GM18526 (cell line): ENCODE measurements at regions not wholly inside any gene's neighbourhood (a gene's known extent, or its start where the extent isn't known, plus 50 kb on each side); places are given as distances from the start of the nearest gene placed in this dataset.

Experiments
- POLR2A ChIP-seq: IDR thresholded peaks from 3 replicates; pipeline ENCODE4 v1.6.1; 2011; ENCODE audit not compliant: insufficient read length; ENCODE audit errors: extremely low read depth

GRCh38 chr4:83213640-83214039 lies 71.0 kb downstream of the COQ2 start:
- TF ChIP-seq POLR2A, result no peak

- peak; percentile 16 for TF ChIP-seq POLR2A
Measured at GRCh38 chr4:83212041-83212851, 72.4 kb downstream of the COQ2 start.

DNA sequence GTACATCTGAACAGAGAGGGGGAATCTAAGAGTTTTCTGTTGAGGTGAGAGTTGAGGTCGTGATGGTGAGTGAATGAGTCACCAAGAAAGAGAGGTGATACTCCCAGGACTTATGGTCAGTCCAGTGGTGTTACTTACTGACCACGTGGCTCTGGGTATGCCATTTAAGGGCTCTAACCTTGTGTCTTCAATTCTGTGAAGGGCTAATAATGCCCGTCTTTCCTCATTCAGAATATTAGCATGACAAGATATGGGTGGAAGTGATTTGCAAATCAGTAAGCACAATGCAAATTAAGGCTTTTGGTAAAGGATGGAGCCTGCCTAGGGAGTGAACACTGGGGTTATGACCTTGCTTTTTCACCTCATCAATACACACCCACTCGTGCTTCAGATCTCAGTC lies 75.2 kb downstream of the COQ2 start:
- TF ChIP-seq POLR2A, result no peak

GRCh38 chr4:83208371-83209365 lies 75.9 kb downstream of the COQ2 start:
- TF ChIP-seq POLR2A, result no peak

- TF ChIP-seq POLR2A, result no peak
Measured at GRCh38 chr4:83207497-83208101, 77.0 kb downstream of the COQ2 start.

GRCh38 chr4:83205760-83206159 lies 78.8 kb downstream of the COQ2 start:
- no peak for TF ChIP-seq POLR2A

DNA sequence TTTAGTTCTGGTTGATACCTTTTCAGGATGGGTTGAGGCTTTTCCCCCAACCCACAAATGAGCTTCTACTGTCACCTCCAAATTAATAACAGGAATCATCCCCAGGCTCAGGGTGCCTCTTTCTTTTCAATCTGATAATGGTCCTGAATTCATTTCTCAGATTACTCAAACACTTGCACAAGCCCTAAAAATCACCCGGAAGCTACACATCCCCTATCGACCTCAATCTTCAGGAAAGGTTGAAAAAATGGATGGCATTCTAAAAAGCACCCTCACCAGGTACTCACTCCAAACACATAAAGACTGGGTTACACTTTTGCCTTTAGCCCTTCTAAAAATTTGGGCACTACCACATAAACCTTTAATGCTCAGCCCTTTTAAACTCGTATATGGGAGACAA lies 79.9 kb downstream of the COQ2 start:
- no peak for TF ChIP-seq POLR2A

DNA sequence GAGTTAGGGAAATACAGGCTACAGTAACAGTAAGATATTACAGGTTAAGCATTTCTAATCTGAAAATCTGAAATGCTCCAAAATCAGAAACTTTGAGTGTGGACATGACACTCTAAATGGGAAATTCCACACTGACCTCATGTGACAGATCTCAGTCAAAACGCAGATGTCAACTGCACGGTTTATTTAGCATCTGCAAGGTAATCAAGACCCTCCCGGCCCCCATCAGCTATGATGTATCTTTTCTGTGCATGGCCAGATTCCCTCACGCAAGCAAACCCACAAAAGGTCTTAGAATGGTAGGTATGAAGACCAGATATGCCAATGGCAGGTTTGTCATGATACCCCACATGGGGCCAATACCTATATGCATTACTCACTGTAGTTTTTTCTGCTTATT lies 82.8 kb downstream of the COQ2 start:
- no peak for TF ChIP-seq POLR2A

DNA sequence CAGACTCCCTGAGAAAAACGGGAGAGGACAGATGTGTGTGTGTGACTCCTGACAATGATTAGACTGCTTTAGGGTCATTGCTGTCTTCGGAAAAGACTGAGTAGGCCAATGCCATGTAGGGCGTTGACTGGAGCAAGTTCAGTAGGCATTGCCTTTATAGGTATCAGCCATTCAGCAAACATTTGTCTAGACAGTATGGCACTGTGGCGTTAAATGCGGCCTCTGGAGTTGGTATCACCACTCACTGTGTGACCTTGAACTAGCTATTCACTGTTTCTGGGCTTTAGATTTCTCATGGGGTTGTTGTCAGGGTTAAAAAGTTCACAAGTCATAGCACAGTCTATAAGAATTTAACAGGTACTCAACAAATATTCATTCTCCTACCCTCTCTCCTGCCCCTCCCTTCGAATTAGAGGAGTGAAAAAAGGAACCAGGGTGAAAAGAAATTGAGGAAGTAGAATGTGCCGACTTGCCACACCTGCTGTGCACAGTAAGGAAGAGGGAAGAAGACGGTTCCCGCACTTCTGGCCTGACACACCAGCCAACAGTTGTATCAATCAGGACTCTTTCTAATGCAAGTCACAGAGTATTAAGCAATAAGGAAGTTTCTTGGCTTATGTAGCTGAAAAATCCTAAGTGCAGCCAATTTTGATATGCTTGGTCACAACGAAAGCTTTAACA lies 83.2 kb upstream of the PLAC8 start:
- TF ChIP-seq POLR2A, result no peak

DNA sequence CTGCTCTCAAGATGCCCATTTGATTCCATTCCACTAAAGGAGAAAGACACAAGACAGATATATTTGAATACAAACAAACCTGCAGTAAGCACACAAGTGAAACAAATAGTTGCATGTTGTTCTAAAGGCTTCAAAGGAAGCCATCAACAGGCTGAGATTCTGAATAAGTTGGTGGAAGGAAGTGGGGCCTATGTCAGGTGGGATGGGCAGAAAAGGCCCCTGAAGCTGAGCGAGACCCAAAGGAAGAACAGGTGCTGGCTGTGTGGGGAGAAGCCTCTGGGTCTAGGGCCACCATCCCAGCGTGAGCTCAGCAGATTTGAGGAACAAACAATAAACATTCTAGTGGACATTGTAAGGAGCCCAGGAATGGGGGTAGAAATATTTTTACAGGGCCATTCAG lies 82.4 kb upstream of the PLAC8 start:
- TF ChIP-seq POLR2A, result no peak

GRCh38 chr4:83195269-83195668 lies 80.7 kb upstream of the PLAC8 start:
- TF ChIP-seq POLR2A, result no peak

DNA sequence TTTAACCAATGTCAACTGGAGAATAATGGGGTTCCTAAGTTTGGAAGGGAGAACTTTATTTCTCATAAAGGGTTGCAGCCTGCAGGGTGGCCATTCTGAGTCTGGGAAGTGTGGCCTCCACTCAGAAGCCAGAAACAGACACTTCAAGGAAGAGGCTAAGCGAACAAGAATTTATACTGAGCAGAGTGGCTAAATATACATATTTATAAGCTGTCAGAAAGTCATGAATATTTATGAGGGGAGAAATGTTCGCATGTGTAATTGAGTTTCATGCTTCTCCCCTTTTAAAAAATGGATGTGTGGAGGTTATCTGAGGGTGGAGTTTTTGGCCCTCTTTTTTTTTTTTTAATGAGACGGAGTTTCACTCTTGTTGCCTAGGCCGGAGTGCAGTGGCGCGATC lies 78.1 kb upstream of the PLAC8 start:
- TF ChIP-seq POLR2A, result no peak

- TF ChIP-seq POLR2A, result no peak
Measured at GRCh38 chr4:83191026-83191425, 76.5 kb upstream of the PLAC8 start.

DNA sequence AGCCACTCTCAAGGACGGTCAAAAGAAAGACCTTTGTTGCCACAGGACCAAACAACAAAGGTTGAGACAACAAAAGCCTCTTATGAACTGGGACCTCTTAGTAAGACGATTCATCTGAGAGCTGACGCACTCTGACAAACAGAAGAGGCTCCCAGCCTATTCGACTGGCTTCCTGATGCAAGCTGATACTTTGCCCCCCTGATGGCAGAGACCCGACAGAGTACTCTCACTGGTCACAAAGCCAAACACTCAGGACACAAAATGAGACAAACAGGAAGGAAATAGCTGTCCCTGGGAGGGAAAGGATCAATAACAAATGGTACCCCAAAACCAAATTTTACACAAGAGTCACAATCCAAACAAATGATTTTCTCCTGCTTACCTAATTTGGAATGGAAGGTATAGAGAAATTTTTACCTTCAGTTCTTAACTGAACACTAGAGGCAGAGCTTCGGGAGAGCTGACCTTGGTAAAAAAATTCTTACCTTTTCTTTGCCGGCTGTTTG lies 75.2 kb upstream of the PLAC8 start:
- no peak for TF ChIP-seq POLR2A

GRCh38 chr4:83180431-83180968 lies 66.0 kb upstream of the PLAC8 start:
- no peak for TF ChIP-seq POLR2A

- TF ChIP-seq POLR2A, result no peak
Measured at GRCh38 chr4:83179205-83179604, 64.7 kb upstream of the PLAC8 start.
